ENCODE measurements at regions not wholly inside any gene's neighbourhood (a gene's known extent, or its start where the extent isn't known, plus 50 kb on each side); places are given as distances from the start of the nearest gene placed in this dataset.

GRCh38 chr12:107632246-107632645 is 53.4 kb upstream of the PWP1 start:
- TF ChIP-seq, protein P1, sequence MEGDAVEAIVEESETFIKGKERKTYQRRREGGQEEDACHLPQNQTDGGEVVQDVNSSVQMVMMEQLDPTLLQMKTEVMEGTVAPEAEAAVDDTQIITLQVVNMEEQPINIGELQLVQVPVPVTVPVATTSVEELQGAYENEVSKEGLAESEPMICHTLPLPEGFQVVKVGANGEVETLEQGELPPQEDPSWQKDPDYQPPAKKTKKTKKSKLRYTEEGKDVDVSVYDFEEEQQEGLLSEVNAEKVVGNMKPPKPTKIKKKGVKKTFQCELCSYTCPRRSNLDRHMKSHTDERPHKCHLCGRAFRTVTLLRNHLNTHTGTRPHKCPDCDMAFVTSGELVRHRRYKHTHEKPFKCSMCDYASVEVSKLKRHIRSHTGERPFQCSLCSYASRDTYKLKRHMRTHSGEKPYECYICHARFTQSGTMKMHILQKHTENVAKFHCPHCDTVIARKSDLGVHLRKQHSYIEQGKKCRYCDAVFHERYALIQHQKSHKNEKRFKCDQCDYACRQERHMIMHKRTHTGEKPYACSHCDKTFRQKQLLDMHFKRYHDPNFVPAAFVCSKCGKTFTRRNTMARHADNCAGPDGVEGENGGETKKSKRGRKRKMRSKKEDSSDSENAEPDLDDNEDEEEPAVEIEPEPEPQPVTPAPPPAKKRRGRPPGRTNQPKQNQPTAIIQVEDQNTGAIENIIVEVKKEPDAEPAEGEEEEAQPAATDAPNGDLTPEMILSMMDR (conservative IDR thresholded peaks at IDR 0.05; ENCODE audit: low read length), result no peak
- TF ChIP-seq EZH2phosphoT487 (IDR thresholded peaks at IDR 0.05; ENCODE audit: borderline replicate concordance, low read depth, low read length), result no peak
